Ishikawa (cell line): ENCODE measurements at regions not wholly inside any gene's neighbourhood (a gene's known extent, or its start where the extent isn't known, plus 50 kb on each side); places are given as distances from the start of the nearest gene placed in this dataset.

Source experiments
- CEBPB ChIP-seq: IDR thresholded peaks from 2 replicates; pipeline ENCODE4 v1.6.1; 2012
- CREB1 ChIP-seq: IDR thresholded peaks from 2 replicates; pipeline ENCODE4 v1.6.1; 2012; ENCODE audit warnings: low read depth
- EGR1 ChIP-seq: IDR thresholded peaks from 2 replicates; pipeline ENCODE4 v1.6.1; 2012
- EP300 ChIP-seq: IDR thresholded peaks from 2 replicates; pipeline ENCODE4 v1.6.1; 2012; ENCODE audit warnings: borderline replicate concordance
- FOXM1 ChIP-seq: IDR thresholded peaks from 2 replicates; pipeline ENCODE4 v1.6.1; 2012; ENCODE audit warnings: low read depth, borderline replicate concordance
- MAX ChIP-seq: IDR thresholded peaks from 2 replicates; pipeline ENCODE4 v1.6.1; 2012
- NFIC ChIP-seq: IDR thresholded peaks from 2 replicates; pipeline ENCODE4 v1.6.1; 2012
- RAD21 ChIP-seq: IDR thresholded peaks from 2 replicates; pipeline ENCODE4 v1.6.1; 2012; ENCODE audit warnings: low read depth
- REST ChIP-seq: IDR thresholded peaks from 2 replicates; pipeline ENCODE4 v1.6.1; 2012; ENCODE audit warnings: low read depth, mild to moderate bottlenecking
- TAF1 ChIP-seq: IDR thresholded peaks from 2 replicates; pipeline ENCODE4 v1.6.1; 2012; ENCODE audit warnings: low read depth, mild to moderate bottlenecking
- TCF12 ChIP-seq: IDR thresholded peaks from 2 replicates; pipeline ENCODE4 v1.6.1; 2012; ENCODE audit warnings: low read depth
- TEAD4 ChIP-seq: IDR thresholded peaks from 2 replicates; pipeline ENCODE4 v1.6.1; 2012
- USF1 ChIP-seq: IDR thresholded peaks from 2 replicates; pipeline ENCODE4 v1.6.1; 2012
- YY1 ChIP-seq: IDR thresholded peaks from 2 replicates; pipeline ENCODE4 v1.6.1; 2012; ENCODE audit warnings: low read depth
- ZBTB7A ChIP-seq: IDR thresholded peaks from 2 replicates; pipeline ENCODE4 v1.6.1; 2012; ENCODE audit warnings: low read depth

- TF ChIP-seq YY1 (no peak), RAD21 (no peak), MAX (no peak), CREB1 (no peak), ZBTB7A (no peak)
These were observed 84.6 kb upstream of the GUCY1A1 start for GRCh38 chr4:155582041-155582440.

- no peak for TF ChIP-seq TAF1
- TF ChIP-seq CEBPB, result no peak
- TF ChIP-seq YY1, result no peak
- TF ChIP-seq EGR1, result no peak
- TF ChIP-seq TEAD4, result no peak
- TF ChIP-seq NFIC, result no peak
- no peak for TF ChIP-seq FOXM1
- TF ChIP-seq USF1, result no peak
- no peak for TF ChIP-seq TCF12
- TF ChIP-seq RAD21, result no peak
- TF ChIP-seq ZBTB7A, result no peak
- no peak for TF ChIP-seq CREB1
- no peak for TF ChIP-seq EP300
These were observed 87.8 kb upstream of the GUCY1A1 start for GRCh38 chr4:155578726-155579370.

GRCh38 chr4:155578219-155578618, 88.4 kb upstream of the GUCY1A1 start:
- TF ChIP-seq CREB1 (no peak), TEAD4 (no peak), TCF12 (no peak), CEBPB (no peak)

GRCh38 chr4:155573126-155573525, 93.5 kb upstream of the GUCY1A1 start:
- no peak for TF ChIP-seq TCF12
- no peak for TF ChIP-seq RAD21
- no peak for TF ChIP-seq REST
- no peak for TF ChIP-seq CREB1
- no peak for TF ChIP-seq USF1
- TF ChIP-seq ZBTB7A, result no peak

- no peak for TF ChIP-seq EP300
- no peak for TF ChIP-seq FOXM1
- no peak for TF ChIP-seq TAF1
- no peak for TF ChIP-seq REST
- TF ChIP-seq CREB1, result no peak
- no peak for TF ChIP-seq YY1
- TF ChIP-seq ZBTB7A, result no peak
- no peak for TF ChIP-seq RAD21
- no peak for TF ChIP-seq TEAD4
- no peak for TF ChIP-seq EGR1
- no peak for TF ChIP-seq NFIC
- no peak for TF ChIP-seq USF1
- TF ChIP-seq CEBPB, result no peak
- TF ChIP-seq MAX, result no peak
- no peak for TF ChIP-seq TCF12
These were observed 94.4 kb upstream of the GUCY1A1 start for GRCh38 chr4:155572106-155572703.
